K562 (cell line): ENCODE measurements at regions not wholly inside any gene's neighbourhood (a gene's known extent, or its start where the extent isn't known, plus 50 kb on each side); places are given as distances from the start of the nearest gene placed in this dataset.

Source experiments
- ATAC-seq: fragments of 200-7000 bp; cut with Tn5 transposase; 3 replicates; pipeline ENCODE4 v1.9.1; 2020; ENCODE audit warnings: moderate library complexity
- BruUV-seq: library from RNA; stranded (reverse); fragments of 400-500 nt; replicated peaks from 2 replicates; lab custom pipeline; 2021; lab: Mats Ljungman, UMichigan
- CTCF ChIA-PET: fragments of 300-600 bp; formaldehyde crosslinking; extraction: SDS; loops from one replicate; lab custom pipeline; 2021; ENCODE audit warnings: low intra/inter-chr PET ratio; lab: Yijun Ruan, JAX
- POLR2A ChIA-PET: fragments of 300-600, 350-650 bp; sonication (Branson Sonifier 250); formaldehyde crosslinking; extraction: SDS; loops from one replicate; lab custom pipeline; 2021; ENCODE audit warnings: antibody characterized with exemption, inconsistent platforms; lab: Yijun Ruan, JAX
- DNase-seq, 4 experiments: peaks; one replicate each; pipeline versions ENCODE4 v3.0.0 to v3.0.0-alpha.2; 2011 to 2018; ENCODE audit warnings: low spot score in 3 of 4, mixed read lengths in 3 of 4; ENCODE audit errors: extremely low read depth in 1 of 4
- FAIRE-seq: peaks from 2 replicates; lab custom pipeline; 2011; peaks lifted over from hg19 to GRCh38; lab: Jason Lieb, UNC
- H2AFZ ChIP-seq: 2 replicates; pipeline ENCODE4 v1.6.0; 2011; ENCODE audit warnings: low read depth, low read length, control low read depth, inconsistent platforms
- H3K27ac ChIP-seq: fragments of 200-600 bp; 3 replicates; pipeline ENCODE4 v1.8.0; 2011; ENCODE audit warnings: low read depth, mild to moderate bottlenecking, control low read depth, inconsistent platforms, low read length, moderate library complexity, mixed read lengths; ENCODE audit errors: extremely low read depth
- H3K27me3 ChIP-seq, 2 experiments: fragments of 300-600 bp in 1 of 2; 2 replicates in 1 of 2; 3 replicates in 1 of 2; pipeline versions ENCODE4 v1.6.0 to v1.8.0; 2011; ENCODE audit warnings: inconsistent platforms in 2 of 2, low read length in 2 of 2, mild to moderate bottlenecking in 1 of 2, mixed read lengths in 1 of 2, moderate library complexity in 1 of 2; ENCODE audit not compliant: control insufficient read depth in 2 of 2, insufficient read depth in 2 of 2
- H3K36me3 ChIP-seq: fragments of 300-600 bp; 3 replicates; pipeline ENCODE4 v1.8.0; 2011; ENCODE audit warnings: mild to moderate bottlenecking, low read length, inconsistent platforms; ENCODE audit not compliant: control insufficient read depth, insufficient read depth
- H3K4me1 ChIP-seq, 2 experiments: fragments of 200-600 bp in 1 of 2; replicated peaks in 1 of 2; 2 replicates in 1 of 2; 3 replicates in 1 of 2; pipeline versions ENCODE4 v1.5.1 to v1.8.0; 2011; ENCODE audit warnings: inconsistent platforms in 2 of 2, low read length in 2 of 2, mild to moderate bottlenecking in 1 of 2, mixed read lengths in 1 of 2, moderate library complexity in 1 of 2; ENCODE audit not compliant: control insufficient read depth in 2 of 2, insufficient read depth in 2 of 2
- H3K4me2 ChIP-seq: 2 replicates; pipeline ENCODE4 v1.6.1; 2011; ENCODE audit warnings: low read length, control low read depth, inconsistent platforms, mixed read lengths; ENCODE audit not compliant: insufficient read depth
- H3K4me3 ChIP-seq: fragments of 200-600 bp; sonication (generic), shearing (Covaris generic); 2 replicates; pipeline ENCODE4 v1.5.1; 2016; ENCODE audit warnings: control low read depth, inconsistent platforms
- H3K79me2 ChIP-seq: fragments of 200-600 bp; 3 replicates; pipeline ENCODE4 v1.8.0; 2011; ENCODE audit warnings: low read length, inconsistent platforms; ENCODE audit not compliant: control insufficient read depth, insufficient read depth
- H3K9ac ChIP-seq, 2 experiments: 2 replicates each; pipeline versions ENCODE4 v1.6.0 to v1.6.1; 2011; ENCODE audit warnings: low read depth in 2 of 2, low read length in 2 of 2, control low read depth in 1 of 2, inconsistent platforms in 1 of 2, mild to moderate bottlenecking in 1 of 2, mixed read lengths in 1 of 2; ENCODE audit not compliant: insufficient read depth in 1 of 2
- H3K9me1 ChIP-seq: one replicate; pipeline ENCODE4 v1.6.0; 2011; ENCODE audit warnings: inconsistent platforms, mild to moderate bottlenecking, low read length, moderate library complexity; ENCODE audit not compliant: control insufficient read depth, insufficient read depth
- H3K9me3 ChIP-seq: replicated peaks from 2 replicates; pipeline ENCODE4 v1.5.1; 2011; ENCODE audit warnings: low read depth, low read length, inconsistent platforms; ENCODE audit not compliant: control insufficient read depth, insufficient read depth
- H4K20me1 ChIP-seq: replicated peaks from 2 replicates; pipeline ENCODE4 v1.6.1; 2011; ENCODE audit warnings: low read length, inconsistent platforms, mixed read lengths; ENCODE audit not compliant: control insufficient read depth, insufficient read depth
- ATF4 ChIP-seq: fragments of 450-650 bp; formaldehyde crosslinking; IDR thresholded peaks from 2 replicates; pipeline ENCODE4 v1.4.0; 2022; ENCODE audit warnings: mild to moderate bottlenecking, moderate library complexity
- CBX3 ChIP-seq, 2 experiments: IDR thresholded peaks; 1 replicate in 1 of 2; 2 replicates in 1 of 2; pipeline ENCODE4 v1.6.1; 2012; ENCODE audit warnings: inconsistent platforms in 2 of 2, low read length in 2 of 2, borderline replicate concordance in 1 of 2, control low read depth in 1 of 2
- ESRRA ChIP-seq: fragments of 450-650 bp; IDR thresholded peaks from 2 replicates; pipeline ENCODE4 v1.6.1; 2014; ENCODE audit warnings: low read depth, mild to moderate bottlenecking, moderate library complexity, borderline replicate concordance
- HNRNPL ChIP-seq: fragments of 200-400 bp; formaldehyde crosslinking; IDR thresholded peaks from 2 replicates; pipeline ENCODE4 v1.6.1; 2017; ENCODE audit warnings: low read depth, mild to moderate bottlenecking, low read length
- MAFG ChIP-seq: fragments of 450-650 bp; conservative IDR thresholded peaks from 2 replicates; pipeline ENCODE4 v1.6.1; 2016; ENCODE audit warnings: missing genetic modification characterization, missing compliant biosample characterization
- MAFK ChIP-seq: IDR thresholded peaks from 2 replicates; pipeline ENCODE4 v1.6.1; 2011; ENCODE audit warnings: low read length, improper control_type of control experiment
- MYBL2 ChIP-seq, 2 experiments: fragments of 450-650 bp in 1 of 2; sonication (generic) in 1 of 2; formaldehyde crosslinking in 1 of 2; IDR thresholded peaks; 2 replicates each; pipeline versions ENCODE4 v1.6.1 to v1.8.1; 2017 to 2022; ENCODE audit warnings: borderline replicate concordance in 1 of 2, inconsistent platforms in 1 of 2, low read depth in 1 of 2, mild to moderate bottlenecking in 1 of 2, missing genetic modification reagents in 1 of 2, moderate library complexity in 1 of 2
- PHF20 ChIP-seq: fragments of 450-650 bp; IDR thresholded peaks from 2 replicates; pipeline ENCODE4 v1.6.1; 2018; ENCODE audit not compliant: partially characterized antibody
- POLR2A ChIP-seq: fragments of 450-650 bp; conservative IDR thresholded peaks from 2 replicates; pipeline ENCODE4 v1.6.1; 2016
- SAFB2 ChIP-seq: fragments of 200-400 bp; formaldehyde crosslinking; IDR thresholded peaks from 2 replicates; pipeline ENCODE4 v1.6.1; 2018; ENCODE audit warnings: borderline replicate concordance, low read length, low read depth, moderate library complexity; ENCODE audit not compliant: severe bottlenecking
- SNIP1 ChIP-seq: fragments of 450-650 bp; IDR thresholded peaks from 2 replicates; pipeline ENCODE4 v1.7.1; 2017; ENCODE audit warnings: low read depth, mild to moderate bottlenecking
- STAG1 ChIP-seq: sonication (generic); formaldehyde crosslinking; IDR thresholded peaks from 2 replicates; pipeline ENCODE4 v1.5.0; 2020; ENCODE audit warnings: missing genetic modification reagents, borderline replicate concordance
- THRA ChIP-seq: fragments of 450-650 bp; IDR thresholded peaks from 2 replicates; pipeline ENCODE4 v1.6.1; 2017; ENCODE audit warnings: mild to moderate bottlenecking, moderate library complexity
- ZFPM2 ChIP-seq: fragments of 250-450 bp; sonication (Bioruptor Pico); IDR thresholded peaks from 2 replicates; pipeline ENCODE4 v1.5.1; 2022; ENCODE audit warnings: mild to moderate bottlenecking
- ZNF133 ChIP-seq: fragments of 250-450 bp; sonication (Bioruptor Pico); IDR thresholded peaks from 2 replicates; pipeline ENCODE4 v1.4.0; 2020; ENCODE audit warnings: mild to moderate bottlenecking
- ZNF316 ChIP-seq: fragments of 450-650 bp; IDR thresholded peaks from 2 replicates; pipeline ENCODE4 v1.6.1; 2016
- WGBS: fragments of 100-300 bp; shearing (Covaris generic); methylation state at CpG from one replicate; pipeline ENCODE4 v1.1.6; 2016; ENCODE audit warnings: low coverage, mixed read lengths; ENCODE audit not compliant: insufficient coverage; ENCODE audit errors: missing lambda C conversion rate; 5-methylcytosine and 5-hydroxymethylcytosine counted together
- in situ Hi-C: fragments of 300-500 bp; cut with MboI; formaldehyde crosslinking; loops from 4 replicates; pipeline ENCODE4 v1.15.0; 2018; ENCODE audit warnings: inconsistent platforms, mixed read lengths
- intact Hi-C: fragments of 100-400 bp; cut with micrococcal nuclease; formaldehyde crosslinking; loops from 2 replicates; pipeline ENCODE4 v1.14.2; 2022

- no peak for ATAC-seq
Observed at GRCh38 chr7:109029866-109030265, 460.2 kb downstream of the DNAJB9 start.

GRCh38 chr7:109044691-109045090 is 475.0 kb downstream of the DNAJB9 start:
- BruUV-seq = no TSS peak
- no peaks in the 10 kb centered on the region for H3K27me3 ChIP-seq
- POLR2A ChIA-PET = no interaction called here
- no peak for DNase-seq
- H3K36me3 ChIP-seq = no peaks in the 10 kb centered on the region
- H3K4me1 ChIP-seq = no peaks in the 10 kb centered on the region
- no peak overlapping the region for H3K4me2 ChIP-seq
- in situ Hi-C loops (no loop called here), intact Hi-C loops (no loop called here)
- 0% methylated on average over 1 of the region's 1 CpG for WGBS
- no peak overlapping the region for H3K4me3 ChIP-seq
- H3K9me3 ChIP-seq = no peaks in the 10 kb centered on the region; the same call in 1 of the 2 replicates
- no peak overlapping the region for H3K9ac ChIP-seq
- ATAC-seq = no peak
- FAIRE-seq = no peak
- H2AFZ ChIP-seq = no peak overlapping the region
- H4K20me1 ChIP-seq = no peaks in the 10 kb centered on the region
- H3K27ac ChIP-seq = no peak overlapping the region
- no peaks in the 10 kb centered on the region for H3K9me1 ChIP-seq
- no peaks in the 10 kb centered on the region for H3K79me2 ChIP-seq
- CTCF ChIA-PET = no interaction called here
- TF ChIP-seq ZNF133 (CRISPR knock-in tag) (no peak), MAFK (peak; percentile 11; the same call in 1 of the 2 replicates), MYBL2 (IDR thresholded peaks at IDR 0.05; ENCODE audit: low read depth) (no peak), MYBL2 (CRISPR knock-in tag; IDR thresholded peaks at IDR 0.05; ENCODE audit: borderline replicate concordance) (no peak), MAFG (tag) (0 out of 2 replicates have a peak, but pooled peaks have one; percentile 8), SNIP1 (no peak), ZFPM2 (CRISPR knock-in tag) (no peak), CBX3 (IDR thresholded peaks at IDR 0.05; ENCODE audit: borderline replicate concordance in 1 of 2, low read length in 2 of 2) (no peak), THRA (no peak), ESRRA (no peak), SAFB2 (no peak), HNRNPL (no peak), ZNF316 (peak; percentile 71), POLR2A (no peak), STAG1 (CRISPR knock-in tag) (no peak)

More at GRCh38 chr7:109029866-109030265, 460.2 kb downstream of the DNAJB9 start:
- no peak overlapping the region for H3K4me3 ChIP-seq
- 0% methylated on average over 3 of the region's 3 CpGs for WGBS
- FAIRE-seq (no peak), DNase-seq (no peak)
- H4K20me1 ChIP-seq = no peaks in the 10 kb centered on the region
- intact Hi-C loops (no loop called here), in situ Hi-C loops (no loop called here)
- H3K4me2 ChIP-seq = no peak overlapping the region
- H3K9me1 ChIP-seq = no peaks in the 10 kb centered on the region
- no peaks in the 10 kb centered on the region for H3K4me1 ChIP-seq
- no peak overlapping the region for H3K9ac ChIP-seq
- ChIA-PET POLR2A (no interaction called here), CTCF (no interaction called here)
- no peak overlapping the region for H3K27ac ChIP-seq
- H3K79me2 ChIP-seq = no peaks in the 10 kb centered on the region
- no peak for TF ChIP-seq ATF4 (CRISPR knock-in tag)
- TF ChIP-seq PHF20 = no peak
- no peaks in the 10 kb centered on the region; the same call in 1 of the 2 replicates for H3K9me3 ChIP-seq
- H3K36me3 ChIP-seq = no peaks in the 10 kb centered on the region
- no peak overlapping the region for H2AFZ ChIP-seq
- BruUV-seq = no TSS peak
- H3K27me3 ChIP-seq = no peaks in the 10 kb centered on the region
